K562 (cell line): ENCODE measurements at regions not wholly inside any gene's neighbourhood (a gene's known extent, or its start where the extent isn't known, plus 50 kb on each side); places are given as distances from the start of the nearest gene placed in this dataset.

ENCODE experiments used
- KAT8 ChIP-seq: fragments of 450-650 bp; IDR thresholded peaks from 2 replicates; pipeline ENCODE4 v1.6.1; 2016; ENCODE audit warnings: low read depth, mild to moderate bottlenecking
- NFYB ChIP-seq: IDR thresholded peaks from 2 replicates; pipeline ENCODE4 v1.6.1; 2011; ENCODE audit warnings: mild to moderate bottlenecking, moderate library complexity; ENCODE audit not compliant: insufficient read length; ENCODE audit errors: extremely low read depth
- TBP ChIP-seq: optimal IDR thresholded peaks from 2 replicates; pipeline ENCODE3; 2011; ENCODE audit warnings: low read depth, low read length, improper control_type of control experiment
- TEAD4 ChIP-seq, 2 experiments: sonication (generic) in 1 of 2; formaldehyde crosslinking in 1 of 2; IDR thresholded peaks; 2 replicates each; pipeline versions ENCODE4 v1.6.1 to v1.8.0; 2012 to 2022; ENCODE audit warnings: borderline replicate concordance in 1 of 2, inconsistent platforms in 1 of 2, low read length in 1 of 2, mild to moderate bottlenecking in 1 of 2, missing genetic modification reagents in 1 of 2

- TF ChIP-seq TEAD4 (IDR thresholded peaks at IDR 0.05; ENCODE audit: low read length) (no peak), TEAD4 (CRISPR knock-in tag; IDR thresholded peaks at IDR 0.05; ENCODE audit: borderline replicate concordance) (no peak), TBP (no peak), KAT8 (no peak), NFYB (no peak)
These were observed 346.8 kb upstream of the FAM174A start for GRCh38 chr5:100188339-100188738.
